Fibroblast of gingiva (primary cell): ENCODE measurements at regions not wholly inside any gene's neighbourhood (a gene's known extent, or its start where the extent isn't known, plus 50 kb on each side); places are given as distances from the start of the nearest gene placed in this dataset.

ENCODE experiments used
- DNase-seq: peaks from one replicate; pipeline ENCODE4 v3.0.0-alpha.2; 2011; ENCODE audit warnings: low read depth

DNA sequence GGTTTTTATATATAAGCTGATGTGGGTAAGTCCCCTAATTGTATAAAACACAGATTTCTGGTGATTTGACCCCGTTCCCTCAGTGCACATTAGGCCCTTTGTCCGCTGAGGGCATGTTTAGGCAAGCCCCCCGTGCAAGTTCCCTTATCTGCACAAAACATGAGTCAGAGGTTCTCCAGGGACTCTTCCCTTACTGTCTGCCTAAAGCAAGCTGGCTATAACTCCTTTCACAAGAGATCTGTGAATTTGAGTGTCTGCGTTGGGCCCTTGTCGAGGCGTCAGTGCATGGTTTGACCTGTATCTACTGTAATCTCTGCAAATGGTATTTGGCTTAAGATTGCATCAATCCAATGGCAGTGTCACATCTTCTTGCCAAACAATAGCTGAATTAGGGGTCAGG is 712.8 kb downstream of the CDH8 start:
- DNase-seq, result no peak

DNA sequence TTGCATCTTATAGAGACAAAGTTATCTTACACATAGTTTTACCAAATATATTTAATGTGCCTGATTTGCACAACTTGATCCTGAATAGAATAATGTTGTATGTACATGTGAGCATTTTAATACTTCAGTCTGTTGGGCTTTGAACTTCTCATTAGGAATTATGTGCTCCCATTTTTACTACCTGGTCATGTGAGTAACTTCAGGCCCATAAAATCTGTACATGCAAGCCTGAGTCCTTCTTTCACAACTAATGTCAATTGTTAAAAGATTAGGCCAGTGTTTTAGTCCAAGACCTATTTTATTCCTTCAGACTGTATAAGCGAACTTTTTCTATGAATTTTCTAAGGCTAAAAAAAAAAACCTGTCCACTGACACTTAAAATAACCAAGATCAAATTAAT is 715.4 kb downstream of the CDH8 start:
- no peak for DNase-seq

DNA sequence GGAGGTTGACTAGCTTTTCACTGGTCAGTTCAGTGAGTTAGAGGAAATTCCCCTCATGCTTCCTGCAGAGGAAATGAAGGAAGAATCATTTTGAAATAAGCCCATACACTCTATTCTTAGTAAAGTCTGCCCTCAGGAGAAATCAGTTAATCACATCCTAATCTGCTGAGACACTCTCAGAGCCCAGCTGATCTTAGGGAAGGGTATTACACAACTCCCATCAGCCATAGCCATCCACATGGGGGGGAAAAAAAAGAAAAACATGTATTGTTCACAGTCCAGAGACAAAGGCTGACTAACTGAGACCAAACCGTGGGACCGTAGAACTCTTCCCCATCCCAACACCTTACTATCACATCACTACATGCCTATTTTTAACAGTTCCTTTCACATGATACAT is 722.3 kb downstream of the CDH8 start:
- no peak for DNase-seq

DNA sequence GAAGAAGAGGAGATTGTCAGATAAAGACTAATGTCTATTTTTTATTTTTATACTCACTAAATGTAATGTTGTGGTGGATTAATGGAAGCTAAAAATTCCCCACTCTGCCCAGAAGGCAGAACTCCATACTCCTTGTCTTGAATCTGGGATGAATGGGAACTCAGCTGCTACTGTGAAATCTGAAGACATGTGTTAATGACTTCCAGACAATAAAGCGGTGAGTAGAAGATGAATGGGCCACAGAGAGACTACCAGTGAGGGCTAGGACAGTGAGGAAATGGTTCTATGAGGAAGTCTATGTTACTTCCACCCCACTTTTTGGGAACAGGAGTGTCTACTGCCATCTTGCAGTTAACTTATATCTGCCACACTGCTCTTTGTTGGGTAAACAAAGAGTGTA is 726.9 kb downstream of the CDH8 start:
- no peak for DNase-seq

DNA sequence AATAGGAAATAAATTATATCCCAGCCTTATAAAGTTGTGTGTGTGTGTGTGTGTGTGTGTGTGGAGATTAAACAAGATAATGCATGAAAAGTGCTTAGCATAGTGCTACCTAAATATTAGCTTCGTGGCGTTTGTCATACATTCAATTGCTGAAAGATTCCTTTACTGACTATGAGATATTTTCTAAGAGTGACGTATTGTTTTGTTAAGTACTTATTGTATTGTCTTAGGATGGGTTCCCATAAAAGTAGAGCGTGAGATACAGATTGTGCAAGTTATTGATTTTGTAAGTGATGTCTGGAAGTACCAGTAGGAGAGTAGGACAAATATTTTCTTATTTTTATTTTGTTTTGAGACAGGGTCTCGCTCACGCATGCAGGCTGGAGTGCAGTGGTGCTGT is 730.0 kb downstream of the CDH8 start:
- DNase-seq, result no peak

DNA sequence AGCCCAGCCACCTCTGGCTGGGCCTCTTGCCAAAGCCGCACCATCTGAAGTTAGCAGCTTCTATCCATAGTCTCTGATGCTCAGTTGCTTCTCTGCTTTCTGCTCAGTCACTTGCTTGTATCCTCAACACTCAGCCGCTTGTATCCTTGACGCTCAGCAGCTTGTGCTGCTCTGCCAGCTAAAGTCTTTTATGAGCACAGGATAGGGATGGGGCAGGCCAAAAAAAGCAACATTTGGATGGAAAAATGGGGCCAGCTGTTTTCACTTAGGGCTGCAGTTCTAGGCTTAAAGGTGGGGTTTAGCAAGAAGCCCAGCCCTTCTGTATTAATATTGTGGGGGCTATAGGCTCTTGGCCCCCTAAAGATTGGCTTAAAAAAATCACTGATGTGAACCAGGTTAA is 739.4 kb downstream of the CDH8 start:
- DNase-seq, result no peak

DNA sequence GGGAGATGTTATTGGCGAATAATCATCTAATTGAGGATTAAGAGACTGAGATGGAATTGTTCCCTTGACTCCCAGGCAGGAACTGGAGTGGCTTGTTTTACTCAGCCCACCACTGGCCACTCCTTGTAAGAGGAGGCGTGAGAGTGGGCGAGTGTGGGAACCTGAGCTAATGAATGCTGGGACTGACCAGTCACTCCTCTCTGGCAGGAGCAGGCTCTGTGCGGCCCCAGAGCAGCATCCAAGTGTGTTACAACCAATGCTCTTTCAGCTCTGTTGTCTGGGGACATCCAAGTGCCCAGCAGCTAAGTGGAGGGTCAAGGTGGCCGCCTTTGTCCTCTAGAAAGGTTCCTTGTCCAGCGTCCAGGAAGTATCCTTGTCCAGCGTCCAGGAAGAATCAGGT is 739.9 kb downstream of the CDH8 start:
- no peak for DNase-seq

DNA sequence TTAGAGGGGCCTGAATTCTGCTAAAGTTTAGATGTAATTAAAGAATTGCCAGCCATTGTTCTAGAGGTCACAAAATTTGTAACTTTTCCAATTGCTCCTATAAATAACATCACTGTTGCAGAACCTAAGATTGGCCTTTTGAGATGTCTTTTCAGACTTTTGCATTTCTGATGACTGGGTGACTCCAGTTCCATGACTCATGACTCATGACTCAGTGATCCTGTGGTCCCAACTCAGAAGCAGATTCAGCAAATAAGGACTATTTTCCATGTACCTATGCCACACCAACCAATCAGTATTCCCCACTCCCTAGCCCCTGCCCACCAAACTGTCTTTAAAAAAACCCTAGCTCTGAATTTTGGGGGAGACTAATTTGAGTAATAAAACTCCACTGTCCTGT is 740.9 kb downstream of the CDH8 start:
- no peak for DNase-seq

DNA sequence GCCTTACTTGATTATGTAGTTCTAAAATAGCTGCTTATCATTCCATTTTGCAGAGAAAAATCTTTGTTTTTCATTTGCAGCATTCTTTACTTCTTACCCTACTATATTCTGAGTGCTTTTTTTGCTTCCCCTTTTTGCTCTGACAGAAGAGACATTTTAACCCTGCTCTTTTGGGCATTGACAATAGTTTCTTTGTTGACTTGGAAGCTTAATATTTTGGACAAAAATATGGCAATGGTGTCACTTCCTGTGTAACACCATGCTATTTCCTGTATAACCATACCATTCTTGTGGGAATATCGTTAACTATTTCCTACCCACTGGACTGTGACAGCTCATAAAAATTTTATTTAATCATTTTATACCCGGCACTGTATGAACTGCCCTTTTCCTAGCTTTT is 747.1 kb downstream of the CDH8 start:
- no peak for DNase-seq

DNA sequence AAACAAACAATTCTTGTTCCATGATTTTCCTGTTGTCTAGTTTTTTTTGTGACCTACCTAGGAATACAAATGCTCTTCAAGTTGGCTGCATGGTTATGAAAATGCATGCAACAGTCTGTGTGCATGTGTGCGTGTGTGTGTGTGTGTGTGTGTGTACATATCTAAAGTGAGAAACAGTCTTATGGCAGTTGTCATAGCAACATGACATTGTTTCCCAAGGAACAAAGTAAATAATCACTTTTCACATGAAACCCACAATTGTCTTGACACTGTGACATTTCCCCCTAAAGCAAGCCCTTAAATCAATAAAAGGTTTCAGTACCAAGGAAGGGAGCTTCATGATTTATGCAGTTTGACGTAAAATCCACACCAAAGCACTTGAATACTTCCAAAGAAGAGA is 758.4 kb downstream of the CDH8 start:
- DNase-seq, result no peak

DNA sequence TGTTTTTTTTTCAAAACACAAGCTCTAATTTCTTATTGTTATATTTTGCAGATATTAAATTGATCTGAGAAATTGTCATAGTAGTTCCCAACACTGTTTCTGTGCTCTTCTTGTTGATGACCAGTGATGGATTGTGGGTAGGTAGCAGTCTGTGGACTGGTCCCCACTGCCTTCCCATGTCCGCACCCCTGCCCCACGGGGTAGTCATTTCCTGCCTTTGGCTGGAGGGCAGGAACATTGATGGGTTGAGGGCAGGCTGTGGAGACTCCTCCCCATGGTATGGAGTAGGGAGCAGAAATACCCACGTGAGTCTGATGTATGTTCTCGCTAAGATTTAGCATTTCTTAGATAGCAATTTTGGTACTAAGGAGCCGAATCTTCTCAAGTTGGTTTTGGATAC is 762.0 kb downstream of the CDH8 start:
- DNase-seq, result no peak

DNA sequence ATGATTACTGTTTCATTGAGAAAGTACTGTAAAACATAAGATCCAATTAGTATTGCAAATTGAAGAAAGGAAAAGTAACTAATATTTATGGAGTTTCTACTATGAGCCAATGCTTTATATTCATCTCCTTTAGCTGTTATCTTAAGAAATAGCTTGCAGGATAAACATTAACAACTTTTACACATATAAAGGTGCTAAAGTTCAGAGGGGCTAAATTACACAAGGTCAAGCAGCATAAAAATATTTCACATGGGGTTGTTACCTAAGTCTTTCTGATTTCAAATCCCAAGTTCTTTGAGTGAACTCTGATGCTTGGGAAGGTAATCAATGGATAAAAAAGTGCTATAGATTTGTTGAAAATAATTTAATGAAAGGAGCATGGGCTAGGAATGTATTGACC is 765.5 kb downstream of the CDH8 start:
- no peak for DNase-seq

DNA sequence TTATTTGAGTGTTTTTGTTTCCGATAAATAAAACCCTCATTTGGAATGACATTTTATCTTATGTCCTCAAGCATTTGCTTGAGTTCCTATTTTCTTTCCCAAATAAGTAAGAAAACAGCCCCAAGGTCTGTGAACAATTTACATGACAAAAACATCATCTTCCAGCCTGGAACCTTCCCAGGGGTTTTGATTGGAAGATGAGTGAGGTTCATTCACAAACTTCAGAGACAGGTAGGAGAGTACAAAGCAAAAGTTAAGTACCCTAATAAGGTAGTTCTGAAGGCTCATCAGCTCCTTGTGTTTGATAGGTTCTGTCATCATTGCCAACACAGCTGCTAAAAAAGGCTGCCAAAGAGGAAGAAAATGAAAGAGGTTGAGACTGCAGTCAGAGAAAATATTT is 772.8 kb downstream of the CDH8 start:
- DNase-seq, result no peak

DNA sequence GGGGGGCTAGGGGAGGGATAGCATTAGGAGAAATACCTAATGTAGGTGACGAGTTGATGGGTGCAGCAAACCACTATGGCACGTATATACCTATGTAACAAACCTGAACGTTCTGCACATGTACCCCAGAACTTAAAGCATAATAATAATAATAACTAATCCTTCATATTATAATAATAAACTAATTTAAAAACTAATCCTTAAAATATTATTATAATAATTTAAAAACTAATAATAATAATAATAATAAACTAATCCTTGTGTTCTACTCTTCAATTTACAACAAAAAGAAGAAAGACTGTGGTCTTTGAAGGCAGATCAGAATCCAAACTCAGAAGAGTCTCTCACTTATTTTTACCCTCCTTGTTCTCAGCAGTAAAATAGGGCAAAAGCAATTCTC is 774.9 kb downstream of the CDH8 start:
- DNase-seq, result no peak

DNA sequence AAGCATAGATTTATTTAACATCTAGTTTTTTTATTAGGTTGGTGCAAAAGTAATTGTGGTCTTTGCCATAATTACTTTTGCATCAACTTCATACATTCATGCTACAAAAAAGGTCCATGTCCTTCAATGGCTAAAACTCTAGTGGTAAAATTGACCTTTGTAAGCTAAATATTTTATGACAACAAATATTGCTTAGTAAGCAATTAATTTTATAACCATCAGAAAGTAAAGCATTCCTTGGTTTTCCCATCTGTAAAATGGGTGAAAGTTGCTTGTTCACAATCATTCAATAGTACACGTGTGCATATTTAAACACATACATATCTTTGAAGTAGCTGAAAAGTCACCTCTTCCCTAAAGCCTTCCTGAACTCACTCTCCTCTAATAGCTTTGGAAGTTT is 789.6 kb downstream of the CDH8 start:
- no peak for DNase-seq

DNA sequence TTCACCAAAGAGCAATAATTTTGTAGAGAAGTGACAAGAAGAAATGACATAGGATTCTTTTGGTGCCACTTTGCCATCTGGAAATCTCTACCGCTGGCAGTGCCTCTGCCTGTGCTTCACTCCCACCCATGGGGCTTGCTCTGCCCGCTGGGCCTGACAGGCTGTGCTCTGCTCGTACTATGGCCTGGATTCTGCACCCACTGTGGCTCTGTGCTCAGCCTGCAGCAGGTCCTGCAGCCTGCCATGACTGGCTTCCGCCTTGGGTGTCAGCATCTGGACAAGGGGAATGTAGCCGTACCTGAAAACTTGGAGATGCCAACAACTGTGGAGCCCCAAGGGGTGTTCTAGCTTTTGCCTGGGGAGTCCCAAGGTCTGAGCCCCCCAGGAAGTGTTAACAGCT is 792.3 kb downstream of the CDH8 start:
- no peak for DNase-seq

DNA sequence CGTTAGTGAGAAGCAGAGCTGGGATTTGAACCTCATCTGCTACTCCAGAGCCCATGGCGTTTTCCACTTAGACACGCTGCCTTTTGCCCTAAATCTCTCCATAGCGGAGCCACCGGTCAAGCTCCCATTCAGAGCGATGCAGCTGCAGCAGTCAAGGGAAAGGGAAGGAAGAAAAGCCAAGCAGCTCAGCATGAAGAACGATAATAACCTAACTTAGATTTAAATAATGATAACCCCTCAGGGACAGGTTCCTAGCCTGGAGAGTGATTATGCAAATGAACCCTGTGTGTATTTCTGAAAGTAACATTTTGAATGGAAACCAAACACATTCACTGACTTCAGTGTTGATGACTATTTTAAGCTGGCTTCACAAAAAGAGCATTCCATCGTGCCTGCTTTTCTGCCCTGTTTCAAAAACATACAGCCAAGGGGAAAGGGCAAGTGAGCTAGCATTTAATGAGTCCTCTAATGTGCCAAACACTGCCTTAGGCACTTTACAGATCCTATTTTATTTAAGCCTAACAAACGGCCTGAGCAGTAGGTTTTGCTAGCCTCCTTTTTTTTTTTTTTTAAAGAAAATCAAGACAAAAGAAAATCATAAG is 798.3 kb downstream of the CDH8 start:
- DNase-seq, result no peak

DNA sequence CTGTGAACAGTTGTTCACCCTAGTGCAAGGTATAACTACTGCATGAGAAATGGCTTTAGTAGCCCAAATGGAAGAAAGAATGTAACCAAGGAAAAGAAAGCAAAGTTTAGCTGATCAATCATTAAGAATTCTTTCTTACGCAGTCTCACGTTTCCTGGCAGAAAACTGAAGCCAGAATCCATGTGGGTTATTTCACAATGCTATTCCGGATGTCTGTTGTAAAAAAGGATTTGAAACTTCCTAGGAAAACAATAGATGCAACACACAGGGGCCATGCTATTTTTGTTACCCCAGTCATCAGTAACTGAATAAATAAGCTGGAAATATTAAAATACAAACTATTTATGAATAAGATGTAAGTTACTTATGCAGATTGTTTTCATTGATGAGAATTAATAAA is 802.5 kb downstream of the CDH8 start:
- DNase-seq, result no peak

DNA sequence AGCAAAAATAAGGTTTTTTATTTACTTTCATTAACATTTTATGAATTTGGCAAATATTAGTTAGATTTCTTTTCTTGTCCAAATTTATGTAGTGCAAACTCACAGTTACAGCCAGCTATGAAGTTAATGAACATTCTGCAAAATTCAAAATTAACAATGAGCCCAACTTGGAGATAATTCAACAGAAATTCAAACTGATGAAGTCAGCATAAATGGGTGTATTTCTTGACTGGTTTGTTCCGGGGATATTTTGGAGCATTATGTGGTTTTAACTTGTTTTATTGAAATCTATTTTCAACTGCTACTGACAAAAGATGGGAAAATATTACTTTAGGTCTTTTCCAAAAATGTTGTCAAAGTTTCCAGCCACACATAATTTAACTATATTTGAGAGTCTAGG is 807.9 kb downstream of the CDH8 start:
- no peak for DNase-seq

DNA sequence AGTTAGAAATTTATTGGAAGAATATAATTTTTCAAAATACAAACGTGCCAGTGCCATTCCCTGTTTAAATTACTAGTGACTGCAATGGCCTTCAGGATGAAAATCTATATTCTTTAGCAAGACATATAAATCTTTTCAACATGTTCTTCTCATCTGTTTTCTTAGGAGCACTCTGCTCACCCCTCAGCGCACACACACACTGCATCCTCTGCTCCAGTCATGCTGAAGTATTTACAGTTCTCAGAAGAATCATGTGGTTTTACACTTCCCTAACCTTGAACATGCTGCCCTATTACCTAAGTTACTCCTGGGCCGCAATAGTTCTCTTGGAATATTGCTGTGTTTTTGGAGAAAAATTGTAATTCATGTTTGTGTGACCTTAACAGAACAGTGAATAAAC is 820.6 kb downstream of the CDH8 start:
- no peak for DNase-seq

DNA sequence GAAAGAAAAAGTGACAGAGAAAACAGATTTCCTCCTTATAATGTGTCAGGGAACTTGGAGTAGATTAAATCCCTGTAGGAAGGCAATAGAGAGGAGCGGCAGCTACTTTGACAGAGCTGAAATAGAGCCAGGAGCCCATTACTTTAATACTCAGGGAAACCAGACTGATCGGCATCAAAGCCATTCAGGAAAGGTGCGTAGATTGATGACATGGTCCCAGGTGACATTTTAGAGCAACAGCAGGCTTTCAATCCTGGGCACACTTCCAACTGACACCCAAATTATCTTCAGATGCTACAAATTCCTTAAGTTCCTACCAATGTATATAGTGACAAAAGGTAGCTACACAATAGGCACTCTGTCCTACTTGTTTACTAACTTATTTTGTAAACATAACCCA is 821.5 kb downstream of the CDH8 start:
- no peak for DNase-seq

DNA sequence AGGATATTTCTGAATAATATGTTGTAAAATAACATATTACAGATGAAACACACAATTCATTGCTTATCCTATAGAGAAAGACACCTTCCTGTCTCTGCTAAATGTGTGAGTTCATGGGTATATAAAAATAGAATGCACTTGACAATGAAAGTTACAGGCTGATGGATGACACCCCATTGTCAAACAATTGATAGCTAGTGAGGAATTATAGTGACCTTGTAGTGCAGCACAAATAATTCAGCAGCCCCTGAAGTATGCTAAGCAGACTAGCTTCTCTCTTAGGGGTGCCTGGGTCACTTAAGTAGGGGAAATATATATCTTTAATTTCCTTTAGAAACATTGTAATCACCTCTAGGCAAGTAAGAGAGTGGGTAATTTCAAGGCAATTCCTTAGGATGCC is 826.2 kb downstream of the CDH8 start:
- DNase-seq, result no peak

DNA sequence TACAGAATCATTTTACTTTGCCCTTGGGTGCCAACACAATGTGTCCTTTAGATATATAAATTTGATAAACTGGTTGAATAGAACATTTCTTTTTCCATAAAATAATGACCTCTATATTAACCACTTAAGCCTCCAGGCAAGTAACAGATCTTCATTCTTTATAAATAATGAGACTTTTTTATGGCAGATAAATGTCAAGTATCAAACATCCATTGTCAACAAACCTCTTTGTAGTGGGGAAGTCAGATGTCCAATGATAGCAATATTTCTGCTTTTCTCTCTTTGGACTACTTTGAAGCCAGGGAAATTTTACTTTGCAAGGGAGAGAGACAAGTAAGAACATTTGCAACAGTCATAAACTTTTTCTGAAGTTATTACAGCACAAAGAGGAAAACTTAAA is 841.2 kb downstream of the CDH8 start:
- no peak for DNase-seq

DNA sequence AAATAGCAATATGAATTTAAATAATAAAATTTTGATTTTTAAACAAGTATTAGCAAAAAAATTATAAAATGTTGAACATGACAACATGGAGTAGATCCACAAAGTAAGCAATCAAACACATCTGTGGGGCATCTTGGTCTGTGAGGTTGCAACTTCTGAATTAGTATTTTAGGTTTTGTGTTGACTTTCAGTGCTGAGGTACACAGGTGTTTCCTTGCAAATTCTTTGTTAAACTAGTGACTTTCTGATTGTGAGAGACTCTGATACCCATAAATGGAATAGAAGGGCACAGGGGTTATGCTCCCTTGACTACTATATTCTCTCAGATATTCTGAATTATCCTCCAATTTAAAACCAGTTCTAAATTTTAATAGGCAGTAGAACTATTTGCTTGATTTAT is 841.7 kb downstream of the CDH8 start:
- DNase-seq, result no peak

DNA sequence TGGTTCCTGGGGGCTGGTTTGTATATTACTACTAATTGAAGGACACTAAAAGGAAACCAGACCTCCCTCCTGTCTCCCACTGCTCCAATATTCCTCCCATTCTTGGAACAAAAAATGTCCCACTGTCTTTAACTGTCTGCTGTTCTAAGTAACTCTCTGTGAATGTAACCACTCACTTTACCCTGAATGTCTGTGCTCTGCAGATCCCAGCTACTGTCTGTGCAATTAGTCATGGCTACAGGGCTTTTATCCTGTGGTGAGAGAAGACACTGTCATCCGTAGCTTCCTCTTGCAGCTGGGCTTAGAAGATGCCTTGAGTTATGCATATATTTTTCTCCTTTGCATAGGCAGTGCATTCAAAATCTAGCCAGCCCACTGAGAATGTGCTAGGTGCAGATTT is 853.8 kb downstream of the CDH8 start:
- DNase-seq, result no peak
